Fibroblast of skin of back (primary cell): ENCODE measurements at regions not wholly inside any gene's neighbourhood (a gene's known extent, or its start where the extent isn't known, plus 50 kb on each side); places are given as distances from the start of the nearest gene placed in this dataset.

Experiments used
- DNase-seq: peaks from one replicate; pipeline ENCODE4 v3.0.0-alpha.2; 2013

DNA sequence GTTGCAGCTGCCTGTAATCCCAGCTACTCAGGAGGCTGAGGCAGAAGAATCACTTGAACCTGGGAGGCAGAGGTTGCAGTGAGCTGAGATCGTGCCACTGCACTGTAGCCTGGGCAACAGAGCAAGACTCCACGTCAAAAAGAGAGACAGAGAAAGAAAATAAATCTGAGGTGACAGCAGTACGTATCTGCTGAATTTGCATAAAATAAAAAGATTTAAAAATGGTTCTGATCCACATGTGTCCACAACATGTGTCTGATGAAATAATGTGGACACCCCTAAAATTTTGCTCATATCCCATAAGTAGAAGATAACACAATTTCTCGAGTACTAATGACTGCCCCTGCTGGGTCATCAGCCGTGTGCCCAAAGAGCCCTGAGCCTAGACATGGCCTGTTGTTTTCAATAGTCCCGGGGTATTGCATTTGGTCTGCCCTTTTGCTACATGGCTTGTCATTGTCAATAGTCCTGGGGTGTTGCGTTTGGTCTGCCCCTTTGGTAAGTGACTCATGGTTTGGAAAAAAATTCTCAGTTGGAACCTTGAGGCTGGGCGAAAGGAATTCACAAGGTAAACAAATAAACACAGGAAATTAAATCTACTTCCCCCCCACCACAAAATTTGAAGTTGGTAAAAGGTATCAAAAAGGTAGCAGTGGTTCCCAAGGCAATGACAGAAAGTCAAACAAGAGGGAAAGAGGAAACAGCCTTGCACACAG is 434.6 kb upstream of the MAF start:
- no peak for DNase-seq

DNA sequence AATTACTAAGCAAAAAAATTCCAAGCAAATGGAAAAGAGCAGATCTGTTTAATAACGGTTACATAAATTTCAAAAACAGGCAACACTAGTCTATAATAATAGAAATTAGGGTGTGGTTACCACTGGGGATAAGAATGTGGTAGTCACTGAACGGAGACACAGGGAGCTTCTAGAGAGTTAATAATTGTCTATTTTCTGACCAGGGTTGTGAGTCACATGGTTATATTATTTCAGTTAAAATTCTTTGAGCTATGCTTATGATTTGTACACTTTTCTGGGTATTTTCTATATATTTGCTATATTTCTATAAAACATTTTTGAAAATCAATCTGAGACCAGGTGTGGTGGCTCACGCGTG is 433.9 kb upstream of the MAF start:
- DNase-seq, result peak; percentile 50

DNA sequence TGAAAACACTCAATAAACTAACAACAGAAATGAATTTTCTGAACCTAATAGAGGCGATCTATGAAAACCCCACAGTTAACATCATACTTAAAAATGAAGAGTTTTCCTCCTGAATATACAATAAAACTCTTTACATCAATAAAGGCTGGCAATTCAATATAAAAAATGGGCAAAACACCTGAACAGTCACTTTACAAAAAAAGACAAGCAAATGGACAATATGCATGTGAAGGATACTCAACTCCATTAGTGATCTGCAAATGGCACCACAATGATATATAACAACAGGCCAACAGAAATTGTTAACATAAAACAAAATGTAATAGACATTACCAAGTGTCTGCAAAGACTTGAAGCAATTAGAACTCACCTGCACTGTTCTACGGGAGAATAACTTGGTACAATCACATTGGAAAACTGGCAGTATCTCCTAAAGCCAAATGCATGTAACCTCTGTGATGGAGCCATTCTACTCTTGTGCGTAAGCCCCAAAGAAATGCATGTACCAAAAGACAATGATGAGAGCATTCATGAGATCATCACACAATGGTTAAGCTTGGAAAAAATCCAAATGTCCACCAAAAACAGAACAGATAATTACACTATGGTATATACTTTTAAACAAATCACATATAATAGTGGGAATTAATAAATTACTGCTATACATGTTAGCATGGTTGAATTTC is 433.4 kb upstream of the MAF start:
- no peak for DNase-seq

DNA sequence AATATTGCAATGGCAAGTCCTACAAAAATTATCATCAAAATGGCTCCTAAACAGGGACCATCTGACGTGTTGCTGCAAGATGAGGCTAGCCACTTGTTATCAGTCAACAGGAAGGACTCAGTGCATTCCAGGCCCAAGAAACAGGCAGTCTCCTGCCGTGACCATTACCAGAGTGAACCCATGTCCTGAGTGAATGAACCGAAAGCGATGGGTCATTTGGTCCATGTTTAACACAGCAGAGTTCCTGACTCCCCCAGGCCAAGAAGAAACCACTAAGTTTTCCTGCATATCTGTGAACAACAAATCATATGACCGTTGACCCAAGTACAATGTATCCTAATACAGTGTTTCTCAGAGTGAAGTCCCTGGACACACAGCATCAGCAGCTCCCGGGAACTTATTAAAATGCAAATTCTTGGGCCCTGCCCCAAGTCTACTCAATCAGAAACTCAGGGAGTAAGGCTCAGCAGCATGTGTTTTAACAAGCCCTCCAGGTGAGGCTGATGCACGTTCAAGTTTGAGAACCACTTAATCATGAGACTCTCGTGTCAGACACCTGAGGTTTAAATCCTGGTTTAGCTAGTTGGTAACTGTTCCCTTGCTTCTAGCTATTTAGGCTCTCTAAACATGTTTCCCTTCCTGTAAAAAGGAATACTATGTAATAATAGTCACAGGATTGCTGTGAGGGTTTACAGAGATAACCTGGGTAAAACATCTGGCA is 429.4 kb upstream of the MAF start:
- no peak for DNase-seq

DNA sequence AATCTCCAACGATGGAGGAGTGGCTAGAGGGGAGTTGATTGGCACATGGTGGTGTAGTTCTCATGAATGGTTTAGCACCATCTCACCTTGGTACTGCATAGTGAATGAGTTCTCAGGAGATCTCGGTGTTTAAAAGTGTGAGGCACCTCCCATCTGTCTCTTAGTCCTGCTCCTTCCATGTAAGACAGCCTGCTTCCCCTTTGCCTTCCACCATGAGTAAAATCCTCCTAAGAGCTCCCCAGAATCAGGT is 428.8 kb upstream of the MAF start:
- DNase-seq, result no peak

DNA sequence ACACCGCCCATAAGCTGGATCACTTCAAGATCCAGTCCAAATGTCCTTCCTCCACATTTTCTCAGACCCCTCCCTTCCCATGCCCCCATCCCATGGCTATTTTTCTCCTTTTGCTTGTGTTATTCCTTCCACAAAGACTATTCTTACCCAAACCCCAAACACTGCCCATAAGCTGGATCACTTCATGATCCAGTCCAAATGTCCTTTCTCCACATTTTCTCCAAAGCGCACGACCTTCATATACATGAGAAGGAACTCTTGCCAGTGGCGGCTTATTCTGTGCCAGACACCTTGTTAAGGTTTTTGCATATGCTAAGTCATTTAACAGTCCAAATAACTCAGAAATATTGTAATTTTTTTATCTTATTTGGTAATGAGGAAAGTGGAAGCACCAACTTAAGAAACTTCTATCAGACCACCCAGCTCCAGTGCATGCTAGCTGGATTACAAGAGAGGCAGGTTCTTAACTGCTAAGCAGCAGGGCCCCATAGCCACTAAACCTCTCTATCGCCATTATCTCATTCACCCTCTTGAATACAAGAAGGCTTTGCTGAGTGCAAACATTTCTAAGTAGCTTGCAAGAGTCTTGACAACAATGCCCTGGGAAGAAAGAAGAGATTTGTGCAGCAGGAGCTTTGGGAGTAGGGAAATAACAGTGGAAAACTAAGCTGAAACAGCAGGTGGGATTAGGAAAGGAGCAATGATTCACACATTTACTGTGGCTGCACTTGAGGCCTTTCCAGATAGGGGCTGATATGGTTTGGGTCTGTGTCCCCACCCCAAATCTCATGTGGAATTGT is 428.2 kb upstream of the MAF start:
- DNase-seq, result no peak

DNA sequence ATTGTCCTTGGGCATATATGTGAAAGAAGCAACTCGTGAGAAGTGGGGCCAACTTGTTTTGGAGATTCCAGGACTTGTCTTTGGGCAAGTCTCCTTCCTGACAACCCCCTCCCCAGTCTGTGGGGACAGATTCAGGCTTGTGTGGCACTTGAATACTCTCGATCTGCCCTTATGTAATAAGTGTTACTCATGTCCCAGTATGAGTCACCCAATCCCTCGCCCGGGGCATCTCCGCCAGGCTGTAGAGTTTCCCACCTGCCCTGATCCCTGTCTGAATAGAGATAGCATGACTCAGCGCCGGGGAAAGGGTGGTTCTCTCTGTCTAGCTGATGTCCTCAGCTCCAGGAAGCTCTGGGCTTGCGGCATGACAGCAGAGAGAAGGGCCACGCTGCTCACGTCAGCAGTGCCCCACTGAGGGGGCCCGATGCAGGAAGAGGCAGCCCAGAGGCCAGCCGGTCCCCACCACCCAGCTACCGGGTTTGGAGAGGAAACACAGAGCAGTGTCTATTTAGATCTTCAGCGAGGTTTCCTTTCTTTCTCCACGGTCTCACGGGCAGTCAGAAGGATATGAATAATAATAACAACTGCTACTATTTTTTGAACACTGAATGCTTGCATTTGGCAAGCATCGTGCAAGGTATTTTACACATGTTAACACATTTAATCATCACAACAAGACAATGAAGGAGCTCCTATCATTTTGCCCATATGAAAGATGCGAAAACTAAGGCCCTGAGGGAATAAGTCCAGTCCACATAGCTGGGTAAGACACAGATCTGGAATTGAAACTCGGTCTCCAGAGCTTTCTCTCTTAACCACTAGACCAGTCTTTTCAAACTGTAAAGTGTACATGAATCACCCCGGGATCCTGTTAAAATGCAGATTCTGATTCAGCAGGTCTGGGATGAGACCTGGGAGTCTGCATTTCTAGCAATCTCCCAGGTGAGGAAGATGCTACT is 426.7 kb upstream of the MAF start:
- DNase-seq, result peak; percentile 98

DNA sequence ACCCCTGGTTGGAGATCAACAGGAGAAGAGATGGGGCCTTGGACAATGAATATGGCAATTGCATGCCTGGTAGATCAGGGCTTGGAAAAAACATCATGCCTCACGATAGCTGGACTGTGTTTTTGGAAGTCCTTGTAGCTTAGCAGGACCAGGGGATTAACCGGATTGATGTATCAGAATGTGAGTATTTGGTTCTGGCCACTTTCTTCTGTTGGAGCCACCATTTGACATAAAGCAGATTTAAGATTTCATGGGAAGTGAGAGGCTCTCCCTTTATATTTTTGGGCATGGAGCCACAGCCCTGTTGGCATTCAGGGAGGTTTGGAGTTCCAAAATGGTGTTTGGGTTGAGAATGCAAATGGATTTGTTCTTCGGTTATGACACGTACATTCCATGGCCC is 424.7 kb upstream of the MAF start:
- no peak for DNase-seq

DNA sequence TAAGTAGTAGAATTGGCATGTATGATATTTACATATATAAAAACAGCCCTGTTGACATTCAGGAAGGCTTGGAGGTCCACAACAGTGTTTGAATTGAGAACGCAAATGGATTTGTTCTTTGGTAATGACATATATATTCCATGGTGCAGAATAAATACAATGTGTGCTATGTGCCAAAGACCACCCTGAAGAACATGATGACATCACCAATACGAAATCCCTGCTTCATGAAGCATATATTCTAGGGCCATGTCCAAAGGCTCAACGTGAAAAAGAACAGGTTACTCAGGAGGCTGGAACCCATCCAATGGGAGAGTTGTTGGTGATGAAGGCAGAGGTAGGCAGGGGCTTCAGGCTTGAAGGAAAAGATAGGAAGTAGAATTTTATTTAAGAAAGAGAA is 423.9 kb upstream of the MAF start:
- no peak for DNase-seq

DNA sequence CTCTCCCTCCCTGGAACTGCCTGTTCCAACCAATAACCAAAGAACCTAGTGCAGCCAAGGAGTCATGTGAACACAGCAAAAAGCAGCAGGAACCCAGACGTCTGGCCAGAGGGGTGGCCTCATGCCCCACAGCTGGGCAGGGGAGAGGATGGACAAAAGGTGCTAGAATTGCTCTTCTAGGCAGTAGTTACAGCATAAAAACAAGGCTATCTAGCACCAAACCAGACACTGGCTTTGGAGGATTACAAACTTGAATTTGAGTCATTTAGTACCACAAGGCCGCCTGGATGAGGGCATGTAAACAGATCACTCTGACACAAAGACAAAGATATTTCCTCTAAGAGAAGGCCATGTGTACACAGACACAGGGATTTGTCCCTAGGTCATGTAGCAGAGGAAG is 423.3 kb upstream of the MAF start:
- peak; percentile 76 for DNase-seq

DNA sequence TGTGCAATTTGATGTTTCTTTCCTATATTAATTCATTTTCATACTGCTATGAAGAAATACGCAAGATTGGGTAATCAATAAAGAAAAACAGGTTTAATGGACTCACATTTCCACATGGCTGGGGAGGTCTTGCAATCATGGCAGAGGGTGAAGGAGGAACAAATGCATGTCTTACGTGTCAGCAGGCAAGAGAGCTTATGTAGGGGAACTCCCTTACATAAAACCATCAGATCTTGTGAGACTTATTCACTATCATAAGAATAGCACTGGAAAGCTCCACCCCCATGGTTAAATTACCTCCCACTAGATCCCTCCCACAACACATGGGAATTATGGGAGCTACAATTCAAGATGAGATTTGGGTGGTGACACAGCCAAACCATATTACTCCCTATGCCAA is 418.9 kb upstream of the MAF start:
- DNase-seq, result no peak

DNA sequence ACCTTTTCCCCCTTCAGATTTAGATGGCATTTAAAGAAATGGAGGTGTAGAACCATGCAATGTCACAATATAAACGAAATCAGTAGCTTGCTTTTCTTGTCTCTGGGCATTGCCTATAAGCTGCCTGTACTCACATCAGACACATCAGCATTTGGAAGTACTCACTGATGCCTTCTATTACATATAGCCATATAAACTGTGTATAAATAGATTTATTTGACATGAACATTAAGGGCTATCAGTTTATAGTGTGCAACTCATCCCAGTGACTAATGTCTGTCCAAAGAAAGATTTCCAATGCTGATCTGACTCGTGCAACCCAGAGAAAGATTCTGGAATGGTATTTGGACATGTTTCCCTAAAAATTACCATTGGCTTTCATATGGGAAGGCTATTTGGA is 417.9 kb upstream of the MAF start:
- DNase-seq, result peak; percentile 29

DNA sequence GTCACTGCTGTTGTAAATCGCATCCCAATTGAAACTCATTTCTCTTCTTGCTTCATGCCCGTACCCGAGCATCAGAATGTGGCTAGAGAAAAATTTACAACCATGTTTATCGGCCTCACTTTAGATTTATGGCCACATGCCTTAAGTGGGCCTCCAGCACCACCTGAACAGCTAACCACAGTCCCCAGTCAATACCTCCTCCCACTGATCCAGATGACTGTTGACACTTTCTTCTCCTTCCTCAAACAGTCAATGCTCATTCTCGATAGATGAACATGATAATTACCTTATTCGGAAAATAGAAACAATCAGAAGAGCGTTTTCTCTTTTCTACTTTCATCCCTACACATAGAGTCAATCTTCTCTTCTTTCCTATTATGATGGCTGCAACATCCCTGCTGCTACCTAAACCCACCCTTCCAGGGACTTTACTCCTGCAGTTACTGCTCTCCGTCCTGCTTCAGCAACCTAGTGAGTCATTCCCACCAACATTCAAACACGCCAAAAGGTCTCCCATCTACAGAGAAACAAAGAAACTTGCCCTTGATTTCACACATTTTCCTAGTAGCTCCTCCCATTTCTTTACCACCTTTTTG is 416.3 kb upstream of the MAF start:
- DNase-seq, result no peak

DNA sequence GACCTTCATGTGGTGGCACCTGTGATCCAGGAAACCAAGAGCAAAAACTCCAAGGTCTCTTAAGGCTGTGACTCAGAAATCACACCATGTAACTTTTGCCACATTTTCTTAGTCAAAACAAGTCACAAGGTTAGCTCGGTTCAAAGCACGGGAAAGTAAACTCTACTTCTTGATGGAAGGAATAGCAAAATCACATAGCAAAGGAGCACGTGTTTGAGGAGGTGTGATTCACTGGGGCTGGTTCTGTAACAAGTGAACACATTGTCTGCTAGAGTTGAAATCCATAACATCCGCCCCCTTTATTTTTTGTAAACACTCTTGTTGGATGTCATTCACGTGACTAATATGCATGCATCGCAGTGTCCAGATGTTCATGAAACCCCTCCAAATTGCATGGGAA is 415.0 kb upstream of the MAF start:
- DNase-seq, result peak; percentile 25

DNA sequence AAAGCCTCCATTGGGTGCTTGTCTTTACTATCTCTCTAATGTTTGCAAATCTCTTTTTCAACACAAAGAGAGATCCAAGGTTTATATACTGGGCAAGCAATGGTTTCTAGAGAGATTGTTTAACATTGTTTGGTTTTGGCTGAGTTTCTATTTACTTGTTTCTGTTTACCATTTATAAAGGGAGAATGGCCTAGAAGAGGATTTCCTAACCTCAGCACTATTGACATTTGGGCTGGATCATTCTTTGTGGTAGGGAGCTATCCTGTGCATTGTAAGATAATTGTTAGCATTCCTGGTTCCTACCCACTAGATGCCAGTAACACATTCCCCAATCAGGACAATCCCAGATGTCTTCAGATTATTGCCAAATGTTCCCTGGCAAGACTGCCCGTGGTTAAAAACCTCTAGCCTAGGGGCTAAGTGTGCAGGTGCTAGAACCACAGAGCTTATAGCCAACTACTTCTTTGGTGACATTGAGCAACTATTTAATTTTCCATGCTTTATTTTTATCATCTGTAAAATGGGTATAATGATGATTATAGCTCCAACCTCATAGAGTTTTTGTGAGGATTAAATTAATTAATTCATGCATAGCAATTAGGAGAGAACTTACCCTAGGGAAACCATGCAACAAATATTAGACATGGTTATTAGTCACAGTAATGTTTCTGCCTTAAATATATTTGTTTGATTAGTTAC is 413.9 kb upstream of the MAF start:
- DNase-seq, result no peak

DNA sequence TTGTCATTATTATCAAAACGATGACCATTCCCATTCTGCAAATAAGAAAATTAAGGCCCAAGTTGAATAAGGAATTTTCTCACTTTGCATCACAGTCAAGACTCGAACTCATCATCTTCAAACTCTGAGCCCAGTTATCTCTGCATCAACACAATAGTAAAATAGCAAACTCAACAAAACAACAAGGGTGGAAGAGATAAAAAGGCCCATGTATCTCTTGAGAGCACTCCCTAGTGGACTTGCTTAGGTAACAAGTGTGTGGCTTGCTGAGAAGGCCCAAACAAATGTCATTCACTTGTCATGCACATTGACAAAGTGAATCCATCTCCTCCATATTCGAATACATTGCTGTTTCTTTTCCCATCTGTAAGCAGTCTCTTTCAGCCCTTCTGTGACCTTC is 412.0 kb upstream of the MAF start:
- no peak for DNase-seq

DNA sequence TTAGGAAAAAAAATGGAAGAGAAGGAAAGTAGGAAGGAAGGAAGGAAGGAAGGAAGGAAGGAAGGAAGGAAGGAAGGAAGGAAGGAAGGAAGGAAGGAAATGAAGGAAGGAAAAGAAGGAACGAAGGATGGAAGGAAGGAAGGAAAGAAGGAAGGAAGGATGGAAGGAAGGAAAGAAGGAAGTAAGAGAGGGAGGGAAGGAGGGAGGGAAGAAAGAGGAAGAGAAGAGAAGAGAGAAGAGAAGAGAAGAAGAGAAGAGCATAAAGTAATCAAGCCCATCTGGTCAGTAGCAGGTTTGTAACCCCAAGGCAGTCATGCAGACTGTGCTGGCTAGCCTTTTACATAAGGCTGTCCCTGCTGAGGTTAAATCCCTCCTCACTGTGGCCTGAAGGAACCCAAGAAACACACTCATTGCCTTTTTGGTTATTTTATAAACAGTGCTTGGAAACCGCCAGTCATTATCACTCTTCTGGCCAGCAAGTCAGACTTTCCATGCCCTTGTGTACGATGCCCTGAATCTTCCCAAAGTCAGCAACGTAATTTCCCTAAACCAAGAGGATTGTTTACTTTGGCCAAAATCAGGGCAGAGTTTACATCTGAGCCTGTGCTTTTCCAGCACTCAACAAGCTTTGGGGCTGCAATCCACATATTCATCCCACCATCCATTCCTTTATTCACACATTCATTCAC is 409.6 kb upstream of the MAF start:
- no peak for DNase-seq

DNA sequence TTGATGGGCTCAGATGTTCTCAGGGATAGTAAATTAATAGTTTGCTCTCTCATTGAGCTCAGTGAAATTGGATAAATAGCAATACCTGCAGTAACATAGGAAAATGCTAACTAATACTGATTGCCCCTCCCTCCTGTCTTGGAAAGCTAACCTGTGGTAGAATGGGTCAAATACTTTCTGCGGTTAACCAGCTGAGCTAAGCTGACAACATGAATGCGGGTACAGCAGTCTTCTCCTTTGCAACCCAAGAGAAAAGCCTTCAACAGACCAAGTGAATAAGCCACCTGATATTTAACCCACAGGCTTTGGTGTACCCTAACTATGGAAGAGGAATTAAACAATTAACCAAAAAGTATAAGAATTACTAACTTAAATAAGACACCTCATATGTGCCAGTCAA is 408.3 kb upstream of the MAF start:
- DNase-seq, result no peak

DNA sequence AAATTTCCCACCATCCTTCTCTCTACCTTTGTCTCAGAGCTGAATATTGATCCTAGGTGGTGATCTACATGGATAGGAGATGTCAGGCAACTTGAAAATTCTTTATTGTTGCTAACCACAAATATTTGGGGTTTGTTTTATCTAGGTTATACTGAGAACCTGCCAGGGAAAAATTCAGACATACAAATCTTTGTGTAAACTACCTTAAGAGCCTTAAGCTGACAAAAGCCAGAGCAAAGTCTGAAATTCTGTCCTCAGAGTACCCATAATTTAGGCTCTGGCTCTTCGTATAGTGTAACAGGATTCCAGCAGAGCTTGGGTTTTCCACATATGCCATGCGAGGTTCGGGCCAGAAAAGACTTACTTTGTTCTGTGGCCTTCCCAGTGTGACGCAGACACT is 406.7 kb upstream of the MAF start:
- no peak for DNase-seq
